NCI-H345 treated with DMSO at 0.1 percent for 48 hours (cell line): ENCODE measurements at regions not wholly inside any gene's neighbourhood (a gene's known extent, or its start where the extent isn't known, plus 50 kb on each side); places are given as distances from the start of the nearest gene placed in this dataset.

Source experiments
- DNase-seq: peaks from one replicate; lab custom pipeline; 2025; ENCODE audit not compliant: unreplicated experiment; lab: John Stamatoyannopoulos, UW

DNA sequence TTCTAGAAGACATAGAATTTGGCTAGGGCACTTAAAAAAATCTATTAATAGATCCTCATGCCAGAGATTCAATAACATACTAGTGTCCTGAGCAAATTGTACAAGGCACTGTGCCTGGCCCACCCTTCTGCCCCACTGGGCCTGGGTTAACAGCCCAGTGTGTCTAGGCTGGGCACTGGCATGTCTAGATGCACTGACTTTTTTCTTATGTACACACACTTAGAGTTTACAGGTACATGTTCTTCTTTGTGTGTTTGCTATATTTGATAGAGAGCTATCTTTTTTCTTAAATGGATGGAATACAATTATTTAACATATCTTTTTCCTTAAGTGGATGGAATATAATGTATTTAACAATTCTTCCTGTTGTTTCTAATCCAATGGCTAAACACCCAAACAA, 241.5 kb downstream of the AUH start:
- DNase-seq: no peak

- DNase-seq: no peak
Observed at GRCh38 chr9:91122755-91123154, 239.0 kb downstream of the AUH start.

DNA sequence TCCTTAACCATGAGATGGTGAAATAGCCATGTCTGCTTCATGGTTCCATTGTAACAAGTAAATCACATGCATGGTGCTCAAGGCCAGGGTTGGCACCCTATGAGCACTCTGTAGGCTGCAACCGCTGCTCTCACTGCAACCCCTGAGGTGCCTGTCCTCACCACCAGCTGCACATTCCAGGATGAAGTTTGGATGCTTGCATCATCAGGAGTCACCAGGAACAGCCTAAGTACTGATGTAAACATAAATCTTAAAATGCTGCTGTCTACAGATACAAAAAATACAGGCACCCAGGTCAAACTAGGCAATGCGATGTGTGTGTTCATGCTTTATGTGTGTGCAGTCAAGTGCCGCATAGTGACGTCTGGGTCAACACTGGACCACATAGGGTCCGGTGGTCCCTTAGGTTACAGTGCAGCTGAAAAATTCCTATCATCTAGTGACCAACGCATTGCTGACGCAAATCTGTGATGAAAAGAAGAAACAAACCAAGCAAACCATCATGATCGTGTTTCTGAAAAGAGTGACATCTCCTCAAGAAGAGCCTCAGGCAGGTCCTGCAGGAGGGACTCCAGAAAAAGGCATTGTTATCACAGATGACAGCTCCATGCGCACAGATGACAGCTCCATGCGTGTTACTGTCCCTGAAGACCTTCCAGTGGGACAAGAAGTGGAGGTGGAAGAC, 234.8 kb downstream of the AUH start:
- no peak for DNase-seq

DNA sequence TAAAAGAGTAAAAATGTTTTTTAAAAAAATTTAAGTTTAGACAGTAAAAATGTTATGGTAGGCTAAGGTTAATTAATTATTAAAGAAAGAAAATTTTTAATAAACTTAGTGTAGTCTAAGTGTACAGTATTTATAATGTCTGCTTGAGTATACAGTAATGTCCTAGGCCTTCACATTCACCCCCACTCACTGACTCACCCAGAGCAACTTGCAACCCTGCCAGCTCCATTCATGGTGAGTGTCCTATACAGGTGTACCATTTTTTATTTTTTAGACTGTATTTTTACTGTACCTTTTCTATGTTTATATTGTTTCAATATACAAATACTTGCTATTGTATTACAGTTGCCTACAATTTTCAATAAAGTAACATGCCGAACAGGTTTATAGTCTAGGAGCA, 234.1 kb downstream of the AUH start:
- no peak for DNase-seq

DNA sequence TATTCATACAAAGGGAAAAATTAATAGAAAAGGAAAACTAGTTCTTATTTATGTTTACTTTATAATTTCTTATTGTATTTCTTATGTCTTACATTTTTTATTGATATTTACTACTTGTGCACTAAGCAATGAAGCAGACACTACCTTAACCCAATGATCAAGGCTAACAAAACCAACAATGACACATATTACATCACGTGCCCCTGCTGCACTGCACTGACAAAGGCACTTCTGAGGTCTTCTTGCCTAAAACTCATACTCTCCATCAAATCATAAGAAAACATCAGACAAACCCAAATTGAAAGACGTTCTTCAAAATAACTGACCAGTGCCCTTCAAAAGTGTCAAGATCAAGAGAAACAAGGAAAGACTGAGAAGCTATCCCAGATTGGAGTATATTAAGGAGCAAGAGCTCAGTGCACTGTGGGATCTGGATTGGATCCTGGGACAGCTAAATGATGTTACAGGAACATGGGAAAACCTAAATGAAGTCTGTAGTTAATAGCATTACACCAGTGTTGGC, 230.9 kb downstream of the AUH start:
- no peak for DNase-seq

- no peak for DNase-seq
Observed at GRCh38 chr9:91131433-91131839, 230.3 kb downstream of the AUH start.

DNA sequence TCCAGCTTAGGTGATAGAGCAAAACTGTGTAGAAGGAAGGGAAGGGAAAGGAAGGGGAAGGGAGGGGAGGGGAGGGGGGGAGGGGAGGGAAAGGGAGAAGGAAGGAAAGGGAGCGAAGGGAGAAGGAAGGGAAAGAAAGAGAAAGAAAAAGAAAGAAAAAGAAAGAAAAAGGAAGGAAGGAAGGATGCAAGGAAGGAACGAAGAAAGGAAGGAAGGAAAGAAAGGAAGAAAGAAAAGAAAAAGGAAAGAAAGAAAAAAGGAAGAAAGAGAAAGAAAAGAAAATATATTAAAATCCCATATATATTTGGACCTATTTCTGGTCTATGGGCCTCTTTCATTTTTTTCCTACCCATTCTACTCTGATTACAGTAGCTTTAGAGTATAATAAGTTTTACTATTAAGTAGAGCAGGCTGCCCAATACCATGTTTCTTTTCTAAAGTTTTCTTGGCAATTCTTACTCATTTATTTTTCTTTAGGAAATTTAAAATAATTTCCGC, 229.1 kb downstream of the AUH start:
- no peak for DNase-seq

- DNase-seq: no peak
Observed at GRCh38 chr9:91134608-91135007, 227.1 kb downstream of the AUH start.

GRCh38 chr9:91137391-91137790, 224.3 kb downstream of the AUH start:
- DNase-seq: no peak

DNA sequence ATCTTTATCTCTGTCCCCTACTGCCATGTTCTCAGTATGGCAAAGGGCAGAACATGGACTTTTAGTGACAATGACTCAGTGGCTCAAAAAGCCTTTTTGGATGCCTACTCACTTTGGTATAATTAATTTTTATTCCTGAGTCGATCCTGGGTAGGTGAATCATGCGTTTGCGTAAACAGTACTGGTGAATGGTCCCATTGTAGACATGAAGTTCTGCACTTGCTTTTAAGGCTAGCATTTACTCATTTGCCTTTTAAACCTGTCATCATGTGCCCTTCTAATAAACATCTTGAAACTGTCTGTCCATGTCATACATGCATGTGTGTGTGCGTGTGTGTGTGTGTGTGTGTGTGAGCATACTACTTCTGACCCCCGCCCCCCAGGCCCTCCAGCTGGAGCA, 223.0 kb downstream of the AUH start:
- DNase-seq: no peak

DNA sequence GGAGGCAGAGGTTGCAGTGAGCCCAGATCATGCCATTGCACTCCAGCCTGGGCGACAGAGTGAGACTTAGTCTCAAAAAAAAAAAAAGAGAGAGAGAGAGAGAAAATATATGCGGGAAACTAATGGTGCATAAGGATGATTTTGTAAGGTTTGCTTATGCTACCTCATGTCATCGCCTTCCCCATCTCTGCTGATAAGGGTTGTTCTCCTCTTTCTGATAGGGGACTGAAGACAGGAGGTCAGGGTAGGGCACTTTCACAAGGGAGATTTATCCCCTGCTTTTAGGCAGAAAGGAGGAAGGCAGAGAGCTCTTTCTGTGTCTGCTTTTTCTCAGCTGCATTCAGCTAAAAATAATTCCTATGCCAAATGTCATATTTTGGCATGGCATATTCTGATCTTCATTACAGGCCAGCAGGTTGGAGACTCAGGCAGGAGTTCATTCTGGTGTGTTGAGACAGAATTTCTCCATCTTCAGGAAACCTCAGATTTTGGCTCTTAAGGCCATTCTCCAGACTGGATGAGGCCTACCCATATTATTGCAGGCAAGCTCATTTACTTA, 220.2 kb downstream of the AUH start:
- no peak for DNase-seq

GRCh38 chr9:91143162-91143561, 218.6 kb downstream of the AUH start:
- no peak for DNase-seq

DNA sequence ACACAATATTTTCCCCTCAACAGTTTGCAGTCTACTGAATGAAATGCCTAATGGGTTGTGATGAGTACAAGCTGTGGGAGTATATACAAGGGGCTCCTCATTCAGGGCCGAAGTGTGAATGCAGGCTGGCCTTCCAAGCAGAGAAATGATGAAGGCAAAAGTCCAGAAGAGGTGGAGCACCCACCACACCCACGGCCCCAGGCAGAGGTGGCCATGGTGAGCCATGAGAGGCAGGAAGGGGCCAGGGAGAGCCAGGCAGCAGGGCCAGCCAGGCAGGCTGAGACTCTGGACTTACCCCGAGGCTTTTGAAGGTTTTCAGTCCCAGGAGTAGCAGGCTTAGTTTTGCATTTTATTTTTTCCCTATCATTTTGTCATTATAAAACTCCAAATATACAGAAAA, 218.1 kb downstream of the AUH start:
- no peak for DNase-seq

GRCh38 chr9:91144769-91145168, 216.9 kb downstream of the AUH start:
- no peak for DNase-seq

DNA sequence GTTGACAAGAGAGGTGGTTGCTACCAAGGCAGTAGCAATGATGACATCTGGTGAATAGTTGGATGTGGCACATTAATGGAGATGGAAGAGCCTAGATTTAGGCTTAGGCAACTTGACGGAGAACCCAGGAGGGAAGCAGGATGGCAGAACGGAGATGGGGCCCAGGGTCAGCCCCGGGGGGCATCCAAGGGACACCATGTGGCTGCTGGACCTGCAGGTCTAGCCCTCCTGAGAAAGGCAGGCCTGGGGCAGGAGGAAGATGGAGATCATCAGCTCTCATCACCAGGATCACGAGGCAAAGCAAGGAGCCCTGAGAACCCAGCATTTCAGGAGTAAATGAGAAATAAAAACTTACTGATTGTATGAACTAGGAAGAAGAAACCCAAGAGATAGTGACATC, 216.2 kb downstream of the AUH start:
- DNase-seq: no peak

DNA sequence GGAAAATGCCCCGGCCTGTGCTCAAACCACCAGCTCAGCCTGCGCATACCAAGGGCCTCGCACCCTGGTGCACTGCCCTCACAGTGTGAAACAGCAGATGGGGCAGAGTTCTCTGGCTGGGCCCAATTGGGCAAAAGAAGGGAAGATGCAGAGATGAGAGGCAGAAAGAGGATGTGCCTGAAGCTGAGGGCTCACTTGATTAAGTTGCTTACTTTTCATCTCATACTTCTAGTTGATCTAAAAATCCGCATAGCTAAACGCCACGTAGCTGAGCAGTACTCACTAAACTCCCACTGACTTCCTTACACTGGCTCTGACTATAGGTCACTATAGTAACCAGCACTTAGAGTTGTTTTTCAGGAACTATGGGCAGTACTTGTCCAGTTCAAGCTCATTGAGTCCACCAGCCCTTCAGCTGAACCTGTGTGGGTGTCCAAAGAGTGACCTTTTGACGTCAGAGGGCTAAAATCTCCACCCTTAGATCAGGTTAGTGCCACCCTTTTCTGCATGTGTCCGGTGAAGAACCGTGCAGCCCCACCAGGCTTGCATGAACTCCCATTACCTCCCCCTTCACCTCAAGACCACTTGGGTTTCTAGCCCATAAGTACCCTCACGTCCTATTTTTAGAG, 215.2 kb downstream of the AUH start:
- no peak for DNase-seq

DNA sequence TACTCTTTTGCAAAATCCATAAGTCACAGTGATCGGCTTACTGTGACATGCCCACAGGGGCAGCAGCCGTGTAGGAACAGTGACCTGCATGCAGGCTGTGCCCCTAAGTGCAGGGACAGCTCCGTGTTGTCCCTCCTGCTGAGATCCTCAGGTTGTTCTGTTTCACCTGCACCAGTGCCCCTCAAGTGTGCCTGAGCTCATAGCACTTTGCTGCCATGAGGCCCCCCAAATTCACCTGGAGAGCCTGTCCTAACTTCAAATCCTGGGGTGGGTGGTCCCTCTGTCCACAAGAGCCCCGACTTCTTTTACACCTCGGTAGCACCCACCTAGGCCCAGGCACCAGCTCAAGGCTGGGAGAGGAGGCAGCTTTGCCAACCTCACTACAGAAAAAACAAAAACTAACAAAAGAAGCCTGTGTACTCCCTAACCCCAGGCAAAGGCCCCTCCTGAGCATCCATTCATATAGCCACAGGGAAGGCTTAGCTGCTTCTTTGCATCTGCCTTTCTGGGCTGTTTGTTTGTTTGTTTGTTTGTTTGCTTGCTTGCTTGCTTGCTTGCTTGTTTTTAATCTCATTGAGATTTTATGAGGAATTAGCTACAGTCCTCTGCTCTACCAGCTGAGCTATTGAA, 214.5 kb downstream of the AUH start:
- no peak for DNase-seq

- DNase-seq: no peak
Observed at GRCh38 chr9:91148306-91148705, 213.4 kb downstream of the AUH start.

GRCh38 chr9:91150273-91150997, 211.3 kb downstream of the AUH start:
- DNase-seq: no peak

DNA sequence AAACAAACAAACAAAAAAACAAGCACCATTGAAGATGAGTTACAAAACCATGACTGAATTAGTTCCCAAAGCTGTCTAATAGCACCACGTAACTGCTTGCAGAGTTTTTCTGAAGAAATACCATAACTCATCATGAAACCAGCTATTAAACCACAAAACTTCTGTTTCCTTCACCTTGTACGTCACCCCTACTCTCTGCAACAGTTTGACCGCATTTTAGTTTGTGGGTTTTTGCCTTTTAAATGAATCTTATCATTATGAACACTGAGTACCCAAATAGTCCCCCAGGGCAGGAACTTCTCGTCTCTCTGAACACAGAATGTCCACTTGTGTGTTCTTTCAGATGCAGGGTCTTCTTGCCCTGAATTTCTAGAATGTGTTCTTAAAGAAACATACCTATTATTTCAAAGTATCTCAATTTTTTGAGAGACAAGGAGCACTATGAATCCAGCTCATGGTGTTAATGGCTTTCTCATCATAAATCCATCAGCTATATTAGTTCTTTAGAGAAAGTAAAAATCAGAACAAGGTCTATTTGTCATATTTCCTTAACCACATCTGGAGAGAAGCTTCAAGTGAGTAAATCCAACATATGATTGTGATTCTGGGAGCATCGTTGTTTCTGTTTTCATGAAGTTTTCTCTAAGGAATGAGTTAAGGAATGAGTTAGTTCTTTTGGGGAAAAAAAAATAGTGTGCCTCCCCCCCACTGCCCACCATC, 210.6 kb downstream of the AUH start:
- DNase-seq: no peak

GRCh38 chr9:91151718-91152095, 210.0 kb downstream of the AUH start:
- DNase-seq: no peak
